Activated CD8-positive, alpha-beta memory T cell treated with anti-CD3 and anti-CD28 coated beads for 48 hours (primary cell): ENCODE measurements at regions not wholly inside any gene's neighbourhood (a gene's known extent, or its start where the extent isn't known, plus 50 kb on each side); places are given as distances from the start of the nearest gene placed in this dataset.
"Not testable (repeated sequence)": the region's sequence is repeated elsewhere in the genome, so short reads cannot be mapped to it uniquely, and the experiment has no call there.

ENCODE experiments used
- DNase-seq, 3 experiments: peaks; one replicate each; pipeline ENCODE4 v3.0.0-alpha.2; 2020; ENCODE audit warnings: low read depth in 2 of 3, low spot score in 2 of 3

- no peak for DNase-seq
These were observed 126.2 kb downstream of the CD164 start for GRCh38 chr6:109255946-109256640.

GRCh38 chr6:109255087-109255486 lies 127.2 kb downstream of the CD164 start:
- no peak for DNase-seq

GRCh38 chr6:109253366-109253765 lies 128.9 kb downstream of the CD164 start:
- no peak for DNase-seq

GRCh38 chr6:109252261-109253041 lies 129.8 kb downstream of the CD164 start:
- DNase-seq, result no peak

GRCh38 chr6:109251839-109252238 lies 130.4 kb downstream of the CD164 start:
- DNase-seq, result no peak

- DNase-seq, result not testable (repeated sequence)
These were observed 131.6 kb downstream of the CD164 start for GRCh38 chr6:109250544-109251156.

GRCh38 chr6:109243863-109244825 lies 138.1 kb downstream of the CD164 start:
- DNase-seq, result no peak

- no peak for DNase-seq
These were observed 139.3 kb downstream of the CD164 start for GRCh38 chr6:109242925-109243324.

GRCh38 chr6:109242029-109242428 lies 140.2 kb downstream of the CD164 start:
- no peak for DNase-seq

- DNase-seq, result no peak
These were observed 141.1 kb downstream of the CD164 start for GRCh38 chr6:109241199-109241598.

- no peak for DNase-seq
These were observed 141.7 kb downstream of the CD164 start for GRCh38 chr6:109240370-109241084.

- no peak for DNase-seq
These were observed 142.5 kb downstream of the CD164 start for GRCh38 chr6:109239651-109240321.

GRCh38 chr6:109239160-109239559 lies 143.1 kb downstream of the CD164 start:
- no peak for DNase-seq

- no peak for DNase-seq
These were observed 143.1 kb downstream of the CEP57L1 start for GRCh38 chr6:109238396-109238795.

- no peak for DNase-seq
These were observed 142.7 kb downstream of the CEP57L1 start for GRCh38 chr6:109237986-109238329.

GRCh38 chr6:109237077-109237985 lies 142.0 kb downstream of the CEP57L1 start:
- no peak for DNase-seq

- no peak for DNase-seq
These were observed 141.1 kb downstream of the CEP57L1 start for GRCh38 chr6:109236115-109237076.
